ENCODE measurements at regions not wholly inside any gene's neighbourhood (a gene's known extent, or its start where the extent isn't known, plus 50 kb on each side); places are given as distances from the start of the nearest gene placed in this dataset.

GRCh38 chr15:57784081-57784511 lies 77.6 kb downstream of the POLR2M start:
- Histone ChIP-seq H3K4me1 (ENCODE audit: control insufficient read depth, insufficient read depth, low read length) (no peaks in the 10 kb centered on the region), H3K27ac (ENCODE audit: low read length) (no peak overlapping the region), H3K9me3 (ENCODE audit: control insufficient read depth, insufficient read depth, low read length) (no peaks in the 10 kb centered on the region), H3K36me3 (ENCODE audit: control insufficient read depth, insufficient read depth, low read length) (no peaks in the 10 kb centered on the region), H3K27me3 (ENCODE audit: control insufficient read depth, insufficient read depth, low read length) (no peaks in the 10 kb centered on the region), H3K4me3 (ENCODE audit: low read length) (no peak overlapping the region)
- no peak for ATAC-seq
- 58% methylated on average over 3 of the region's 4 CpGs for WGBS (ENCODE audit: insufficient coverage)
- no peak for DNase-seq
- Mint-ChIP-seq H3K4me1 (no peaks in the 10 kb centered on the region), H3K27ac (no peak overlapping the region), H3K9me3 (no peaks in the 10 kb centered on the region), H3K4me3 (no peak overlapping the region), H3K27me3 (ENCODE audit: low read depth in 2 of 2) (peaks cover 15 to 22% of the 10 kb centered on the region in 2 donors), H3K36me3 (no peaks in the 10 kb centered on the region)
- no peak for TF ChIP-seq CTCF (IDR thresholded peaks at IDR 0.05)
- intact Hi-C loops (cut with micrococcal nuclease), result no loop called here

GRCh38 chr15:57785039-57785438 lies 78.5 kb downstream of the POLR2M start:
- Histone ChIP-seq H3K36me3 (ENCODE audit: control insufficient read depth, insufficient read depth, low read length) (no peaks in the 10 kb centered on the region), H3K9me3 (ENCODE audit: control insufficient read depth, insufficient read depth, low read length) (no peaks in the 10 kb centered on the region), H3K4me1 (ENCODE audit: control insufficient read depth, insufficient read depth, low read length) (no peaks in the 10 kb centered on the region), H3K27ac (ENCODE audit: low read length) (no peak overlapping the region), H3K4me3 (ENCODE audit: low read length) (no peak overlapping the region), H3K27me3 (ENCODE audit: control insufficient read depth, insufficient read depth, low read length) (no peaks in the 10 kb centered on the region)
- intact Hi-C loops (cut with micrococcal nuclease), result no loop called here
- 88% methylated on average over 6 of the region's 9 CpGs for WGBS (ENCODE audit: insufficient coverage)
- Mint-ChIP-seq H3K4me3 (no peak overlapping the region), H3K9me3 (no peaks in the 10 kb centered on the region), H3K27me3 (ENCODE audit: low read depth in 2 of 2) (peaks cover 15 to 22% of the 10 kb centered on the region in 2 donors), H3K36me3 (no peaks in the 10 kb centered on the region), H3K4me1 (no peaks in the 10 kb centered on the region), H3K27ac (no peak overlapping the region)
- ATAC-seq (no peak), DNase-seq (no peak)
- no peak for TF ChIP-seq CTCF (IDR thresholded peaks at IDR 0.05)

GRCh38 chr15:57785959-57786358 lies 79.4 kb downstream of the POLR2M start:
- no peaks in the 10 kb centered on the region for H3K4me1 Mint-ChIP-seq
- Histone ChIP-seq H3K4me3 (ENCODE audit: low read length) (no peak overlapping the region), H3K4me1 (ENCODE audit: control insufficient read depth, insufficient read depth, low read length) (no peaks in the 10 kb centered on the region), H3K27ac (ENCODE audit: low read length) (no peak overlapping the region), H3K36me3 (ENCODE audit: control insufficient read depth, insufficient read depth, low read length) (no peaks in the 10 kb centered on the region), H3K27me3 (ENCODE audit: control insufficient read depth, insufficient read depth, low read length) (no peaks in the 10 kb centered on the region), H3K9me3 (ENCODE audit: control insufficient read depth, insufficient read depth, low read length) (no peaks in the 10 kb centered on the region)
- no peaks in the 10 kb centered on the region for H3K36me3 Mint-ChIP-seq
- 88% methylated on average over 3 of the region's 3 CpGs for WGBS (ENCODE audit: insufficient coverage)
- no peak overlapping the region for H3K27ac Mint-ChIP-seq
- H3K4me3 Mint-ChIP-seq, result no peak overlapping the region
- TF ChIP-seq CTCF (IDR thresholded peaks at IDR 0.05), result no peak
- no peaks in the 10 kb centered on the region for H3K9me3 Mint-ChIP-seq
- ATAC-seq (no peak), DNase-seq (no peak)
- peaks cover 15 to 30% of the 10 kb centered on the region in 2 donors for H3K27me3 Mint-ChIP-seq (ENCODE audit: low read depth in 2 of 2)
- intact Hi-C loops (cut with micrococcal nuclease), result no loop called here

- ATAC-seq (no peak), DNase-seq (no peak)
- WGBS (ENCODE audit: insufficient coverage), result 90% methylated on average over 1 of the region's 2 CpGs
- Mint-ChIP-seq H3K4me3 (no peak overlapping the region), H3K4me1 (no peaks in the 10 kb centered on the region), H3K36me3 (no peaks in the 10 kb centered on the region), H3K9me3 (no peaks in the 10 kb centered on the region), H3K27me3 (ENCODE audit: low read depth in 2 of 2) (peaks cover 19 to 35% of the 10 kb centered on the region in 2 donors), H3K27ac (no peak overlapping the region)
- H3K4me3 ChIP-seq (ENCODE audit: low read length), result no peak overlapping the region
- no peaks in the 10 kb centered on the region for H3K27me3 ChIP-seq (ENCODE audit: control insufficient read depth, insufficient read depth, low read length)
- TF ChIP-seq CTCF (IDR thresholded peaks at IDR 0.05), result no peak
- H3K4me1 ChIP-seq (ENCODE audit: control insufficient read depth, insufficient read depth, low read length), result no peaks in the 10 kb centered on the region
- no peak overlapping the region for H3K27ac ChIP-seq (ENCODE audit: low read length)
- no peaks in the 10 kb centered on the region for H3K9me3 ChIP-seq (ENCODE audit: control insufficient read depth, insufficient read depth, low read length)
- intact Hi-C loops (cut with micrococcal nuclease), result no loop called here
- no peaks in the 10 kb centered on the region for H3K36me3 ChIP-seq (ENCODE audit: control insufficient read depth, insufficient read depth, low read length)
Observed at GRCh38 chr15:57789225-57789624, 82.7 kb downstream of the POLR2M start.
